GM21381 (cell line): ENCODE measurements at regions not wholly inside any gene's neighbourhood (a gene's known extent, or its start where the extent isn't known, plus 50 kb on each side); places are given as distances from the start of the nearest gene placed in this dataset.

Experiments used
- ATAC-seq: cut with Tn5 transposase; IDR thresholded peaks from one replicate; pipeline ENCODE4 v1.9.1; 2021; ENCODE audit warnings: mild to moderate bottlenecking, moderate library complexity; ENCODE audit not compliant: unreplicated experiment

GRCh38 chr1:232111611-232112010, 485.0 kb downstream of the DISC1 start:
- no peak for ATAC-seq

- no peak for ATAC-seq
Measured at GRCh38 chr1:232110281-232111090, 483.9 kb downstream of the DISC1 start.

GRCh38 chr1:232109391-232109790, 482.8 kb downstream of the DISC1 start:
- no peak for ATAC-seq

GRCh38 chr1:232108598-232108997, 482.0 kb downstream of the DISC1 start:
- no peak for ATAC-seq

- ATAC-seq, result no peak
Measured at GRCh38 chr1:232106415-232106814, 479.8 kb downstream of the DISC1 start.

- no peak for ATAC-seq
Measured at GRCh38 chr1:232105561-232105960, 479.0 kb downstream of the DISC1 start.

GRCh38 chr1:232101231-232101630, 474.6 kb downstream of the DISC1 start:
- ATAC-seq, result no peak

- ATAC-seq, result no peak
Measured at GRCh38 chr1:232096751-232097150, 470.2 kb downstream of the DISC1 start.
